Hematopoietic multipotent progenitor cell treated with erythropoietin and hydrocortisone succinate and interleukin-3 and kit ligand, for 6 days (in vitro differentiated cells): ENCODE measurements at regions not wholly inside any gene's neighbourhood (a gene's known extent, or its start where the extent isn't known, plus 50 kb on each side); places are given as distances from the start of the nearest gene placed in this dataset.
"Not testable (repeated sequence)": the region's sequence is repeated elsewhere in the genome, so short reads cannot be mapped to it uniquely, and the experiment has no call there.

ENCODE experiments used
- DNase-seq: peaks from one replicate; pipeline ENCODE4 v3.0.0-alpha.2; 2015

DNA sequence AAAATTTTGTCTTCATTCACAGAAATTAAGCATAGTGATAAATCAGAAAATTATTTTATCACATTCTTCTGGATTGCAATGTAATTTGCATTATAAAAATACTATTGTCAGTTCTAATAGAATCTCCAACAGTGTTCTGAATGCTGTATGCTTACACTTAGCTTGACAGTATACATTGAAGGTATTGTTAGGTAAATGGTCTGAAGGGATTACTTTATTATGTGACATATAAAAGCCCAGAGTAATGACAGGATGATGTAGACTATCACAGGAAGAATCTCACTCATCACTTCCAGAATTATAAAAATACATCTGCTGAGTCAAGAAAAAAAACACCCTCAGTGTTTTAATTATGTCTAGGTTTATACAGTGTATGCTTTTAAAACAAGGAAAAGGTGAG is 1532.5 kb upstream of the RAG2 start:
- DNase-seq, result no peak

DNA sequence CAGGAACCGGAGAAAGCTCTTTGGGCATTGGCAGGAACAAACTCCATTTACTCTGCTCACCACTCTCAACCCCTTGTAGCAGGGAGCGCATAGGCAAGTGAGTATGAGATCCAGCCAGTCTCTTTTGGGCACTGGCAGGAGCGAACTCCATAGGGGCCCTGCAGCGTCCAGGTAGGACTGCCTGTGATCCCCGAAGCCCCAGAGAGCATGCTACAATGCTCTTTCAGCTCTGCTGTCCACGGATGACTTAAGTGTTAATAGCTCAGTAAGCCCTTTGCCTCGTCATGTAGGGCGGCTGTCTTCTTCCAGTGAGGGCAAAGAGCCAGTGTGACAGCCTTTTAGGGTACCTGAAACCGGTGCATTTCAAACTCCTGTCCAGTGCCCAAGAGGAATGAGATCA is 1525.6 kb upstream of the RAG2 start:
- DNase-seq, result no peak

DNA sequence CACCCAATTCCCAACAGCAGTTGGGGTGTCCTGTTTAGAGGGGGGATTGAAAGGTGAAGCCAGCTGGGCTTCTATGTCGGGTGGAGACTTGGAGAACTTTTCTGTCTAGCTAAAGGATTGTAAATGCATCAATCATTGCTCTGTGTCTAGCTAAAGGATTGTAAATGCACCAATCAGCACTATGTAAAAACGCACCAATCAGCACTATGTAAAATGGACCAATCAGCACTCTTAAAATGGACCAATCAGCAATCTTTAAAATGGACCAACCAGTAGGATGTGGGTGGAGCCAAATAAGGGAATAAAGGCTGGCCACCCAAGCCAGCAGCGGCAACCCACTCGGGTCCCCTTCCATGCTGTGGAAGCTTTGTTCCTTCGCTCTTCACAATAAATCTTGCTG is 1518.6 kb upstream of the RAG2 start:
- DNase-seq, result not testable (repeated sequence)

DNA sequence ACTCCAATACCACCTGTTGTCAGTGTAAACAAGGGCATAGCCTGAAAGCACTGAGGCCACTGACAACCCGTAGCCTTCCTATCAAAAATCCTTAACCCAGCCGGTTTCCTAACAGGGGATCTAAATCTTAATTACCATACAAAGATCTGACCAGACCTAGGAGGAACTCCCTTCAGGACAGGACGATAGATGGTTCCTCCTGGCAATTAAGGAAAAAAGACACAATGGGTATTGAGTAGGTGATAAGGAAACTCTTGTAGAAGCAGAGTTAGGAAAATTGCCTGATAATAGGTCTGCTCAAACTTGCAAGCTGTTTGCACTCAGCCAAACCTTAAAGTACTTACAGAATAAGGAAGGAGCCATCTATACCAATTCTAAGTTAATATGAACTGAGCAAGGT is 1517.3 kb upstream of the RAG2 start:
- DNase-seq, result not testable (repeated sequence)

DNA sequence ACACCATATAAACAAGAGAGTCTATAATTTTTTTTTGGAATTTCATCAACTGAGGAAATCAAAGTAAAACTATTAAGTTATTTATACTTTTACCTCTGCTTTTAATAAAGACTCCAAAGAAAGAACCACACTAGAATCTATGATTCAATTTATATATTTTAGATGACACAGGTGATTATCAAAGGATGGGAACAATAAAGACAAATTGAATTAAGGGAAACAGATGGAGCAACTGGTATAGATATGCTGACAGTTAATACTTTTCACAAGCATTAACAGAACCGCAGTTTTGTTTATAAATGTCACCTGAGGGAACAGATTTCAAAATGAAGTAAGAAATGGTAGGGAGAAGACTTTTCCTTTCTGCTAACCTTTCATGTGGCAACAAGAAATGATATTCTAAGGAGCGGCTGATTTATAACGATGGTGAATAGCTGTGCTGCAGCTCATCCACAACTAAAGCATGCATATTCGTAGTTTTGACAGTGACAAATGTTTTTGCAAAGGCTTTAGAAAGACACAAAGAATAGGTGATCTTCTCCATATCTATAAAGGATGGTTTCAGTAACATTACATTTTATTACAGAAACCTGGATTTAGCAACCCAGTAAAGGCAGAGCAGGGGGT is 1502.9 kb upstream of the RAG2 start:
- DNase-seq, result no peak

DNA sequence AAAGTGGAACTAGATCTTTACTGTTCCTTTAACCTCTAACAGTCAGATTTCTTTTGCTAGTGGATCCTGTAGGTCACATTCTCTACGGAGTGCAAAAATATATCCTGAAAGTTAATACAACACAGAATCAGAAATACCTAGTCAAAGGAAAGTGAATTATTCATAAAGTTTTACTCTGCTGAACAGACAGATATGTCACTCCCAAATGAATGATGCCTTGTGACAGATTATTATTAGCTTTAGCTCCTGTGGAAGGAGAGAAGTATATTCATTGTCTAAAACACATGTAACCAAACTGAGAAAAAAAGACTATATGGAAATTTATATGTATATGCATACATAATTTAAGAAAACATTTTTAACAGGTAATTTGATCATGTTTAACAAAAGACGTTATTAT is 1497.2 kb upstream of the RAG2 start:
- DNase-seq, result no peak

DNA sequence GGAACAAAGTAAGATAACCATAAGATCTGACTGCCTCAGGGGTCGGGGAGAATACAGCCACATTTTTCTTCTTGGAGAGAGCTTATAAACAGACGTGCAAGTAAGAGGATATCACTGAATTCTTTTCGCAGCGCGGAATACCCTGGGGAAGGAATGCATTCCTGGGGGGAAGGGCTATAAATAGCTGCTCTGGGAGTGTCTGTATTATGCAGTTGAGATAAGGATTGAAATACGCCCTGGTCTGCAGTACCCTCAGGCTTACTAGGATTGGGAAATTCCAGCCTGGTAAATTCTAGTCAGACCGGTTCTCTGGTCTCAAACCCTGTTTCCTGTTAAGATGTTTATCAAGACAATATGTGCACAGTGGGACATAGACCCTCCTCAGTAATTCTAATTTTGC is 1491.7 kb upstream of the RAG2 start:
- no peak for DNase-seq

DNA sequence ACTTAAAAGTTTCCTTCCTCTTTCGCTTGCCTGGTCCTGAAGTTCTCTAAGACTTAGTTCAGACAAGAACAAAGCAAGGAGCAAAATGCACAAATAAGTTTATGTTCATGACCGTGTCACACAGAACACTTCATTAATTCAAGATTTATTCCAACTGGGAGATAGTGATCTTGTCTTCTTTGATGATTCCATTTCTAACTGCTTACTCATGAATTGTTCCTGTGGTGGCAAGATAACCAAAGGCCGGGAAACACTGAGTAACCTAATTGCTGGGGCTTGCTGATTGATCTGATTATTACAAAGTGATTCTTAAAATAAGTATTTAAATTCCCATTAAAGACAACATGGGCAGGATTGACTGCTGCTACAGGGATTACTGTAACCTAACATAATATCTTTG is 1462.9 kb upstream of the RAG2 start:
- peak; percentile 6 for DNase-seq

DNA sequence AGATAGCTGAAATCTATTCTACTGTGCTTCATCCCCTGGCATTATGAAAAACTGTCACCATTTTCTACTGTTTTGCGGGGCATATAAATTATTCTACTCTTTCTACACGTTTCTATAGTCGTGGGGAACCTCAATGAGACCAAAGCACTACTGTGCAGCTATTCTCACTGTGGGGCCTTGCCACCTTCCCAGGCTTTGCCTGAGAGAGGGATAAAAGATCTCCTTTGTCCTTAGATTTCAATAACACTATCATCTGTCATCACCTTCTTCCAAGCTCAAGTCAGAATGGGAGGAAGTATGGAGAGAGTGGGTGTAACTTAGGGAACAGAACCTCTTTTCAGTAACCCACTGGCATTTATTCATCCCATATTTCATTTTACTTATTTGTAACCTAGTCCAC is 1462.1 kb upstream of the RAG2 start:
- DNase-seq, result no peak

DNA sequence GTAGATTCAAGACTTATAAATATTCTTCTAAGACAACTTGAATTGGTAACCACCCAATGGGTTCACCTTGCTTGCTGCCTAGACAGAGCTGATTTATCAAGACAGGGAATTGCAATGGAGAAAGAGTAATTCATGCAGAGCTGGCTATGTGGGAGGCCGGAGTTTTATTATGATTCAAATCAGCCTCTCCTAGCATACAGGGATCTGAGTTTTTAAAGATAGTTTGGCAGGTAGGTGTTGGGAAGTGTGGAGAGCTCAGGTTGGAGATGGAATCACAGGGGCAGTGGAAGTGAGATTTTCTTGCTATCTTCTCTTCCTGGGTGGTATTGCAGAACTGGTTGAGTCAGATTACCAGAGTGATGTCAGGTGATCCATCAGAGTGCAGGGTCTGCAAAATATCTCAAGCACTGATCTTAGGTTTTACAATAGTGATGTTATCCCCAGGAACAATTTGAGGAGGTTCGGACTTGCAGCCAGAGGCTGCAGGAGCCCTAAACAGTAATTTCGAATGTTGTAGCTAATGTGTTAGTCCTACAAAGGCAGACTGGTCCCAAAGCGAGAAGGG is 1448.6 kb upstream of the RAG2 start:
- DNase-seq, result no peak

DNA sequence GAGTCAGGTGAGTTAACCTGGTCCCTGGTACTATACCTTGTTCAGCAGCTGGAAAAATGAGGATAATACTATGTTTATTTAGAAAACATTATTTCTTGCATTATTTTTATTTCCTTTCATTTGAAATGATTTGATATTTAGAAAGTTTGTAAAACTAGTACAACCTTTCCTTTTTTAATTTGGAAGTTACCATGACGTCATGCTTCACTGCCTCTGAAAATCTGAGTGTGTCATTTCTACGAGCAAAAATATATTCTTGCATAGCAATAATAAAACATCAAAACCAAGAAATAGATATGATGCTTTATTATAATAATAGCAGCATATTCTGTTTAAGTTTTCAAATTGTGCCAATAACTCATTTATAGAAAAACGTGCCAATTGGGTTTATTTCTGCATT is 1445.0 kb upstream of the RAG2 start:
- DNase-seq, result no peak

DNA sequence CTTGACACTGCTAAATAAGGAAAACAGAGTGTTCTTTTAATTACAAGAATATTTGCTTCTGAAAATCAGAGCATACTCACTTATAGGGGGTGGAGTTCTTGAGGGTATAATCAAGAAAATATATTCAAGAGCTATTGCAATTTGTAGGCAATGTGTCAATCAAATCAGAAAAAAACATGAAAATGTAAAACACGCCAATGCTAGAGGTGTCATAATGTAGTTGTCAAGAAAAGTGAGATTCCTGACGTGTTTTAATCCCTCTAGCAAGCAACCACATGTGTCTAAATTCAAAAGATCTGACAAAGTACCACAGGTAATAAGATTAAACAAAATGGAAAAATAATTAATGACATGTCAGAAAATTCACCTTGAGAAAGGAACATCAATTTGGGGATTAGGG is 1440.7 kb upstream of the RAG2 start:
- DNase-seq, result no peak

DNA sequence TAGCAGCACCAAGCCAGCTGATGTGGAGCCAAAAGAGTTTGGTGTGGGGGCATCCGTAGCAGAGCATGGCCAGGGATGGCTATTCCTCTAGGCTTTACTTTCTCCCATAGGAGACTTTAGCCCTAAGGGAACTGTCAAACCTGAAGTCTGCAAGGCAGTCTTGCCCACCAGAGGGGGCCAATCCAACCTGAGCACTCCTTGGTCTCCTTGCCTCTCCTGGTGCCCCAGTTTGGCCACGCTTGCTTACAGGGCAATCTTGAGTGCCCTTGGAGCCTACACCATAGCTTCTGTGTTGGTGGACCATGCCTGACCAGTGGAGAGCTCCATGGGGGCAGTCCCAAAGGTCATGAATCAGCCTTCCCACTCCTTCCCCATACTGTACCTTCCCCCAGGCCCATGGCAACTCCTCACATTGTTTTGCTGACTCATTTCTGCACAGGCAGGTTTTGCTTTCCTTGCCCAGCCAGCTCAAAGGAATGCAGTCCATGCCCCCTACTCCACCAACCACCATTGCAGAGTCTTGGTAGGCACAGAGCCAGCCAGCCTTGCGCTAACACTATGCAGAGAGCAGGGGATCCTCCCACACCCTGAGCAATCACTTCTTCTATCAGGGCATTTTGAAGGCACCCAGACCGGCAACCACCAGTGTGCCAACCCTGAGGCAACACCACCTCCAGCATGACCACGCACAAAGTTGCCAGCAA is 1421.2 kb upstream of the RAG2 start:
- no peak for DNase-seq

DNA sequence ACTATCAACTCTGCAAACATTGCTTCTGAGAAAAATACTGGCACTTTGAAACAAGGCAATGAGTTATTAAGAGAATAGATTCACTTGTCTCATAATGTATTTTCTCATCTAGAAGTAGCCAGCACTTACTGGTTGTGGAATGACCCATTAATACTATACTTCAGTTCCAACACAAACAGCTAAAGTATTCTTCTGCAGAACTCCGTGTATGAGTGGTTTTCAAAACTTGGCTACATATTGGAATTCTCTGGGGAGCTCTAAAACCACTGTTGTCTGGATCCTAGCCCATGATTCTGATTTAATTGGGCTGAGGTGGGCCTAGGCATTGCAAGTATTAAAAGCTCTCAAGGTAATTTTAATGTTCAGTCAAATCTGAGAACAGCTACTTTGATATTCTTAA is 1416.4 kb upstream of the RAG2 start:
- no peak for DNase-seq

DNA sequence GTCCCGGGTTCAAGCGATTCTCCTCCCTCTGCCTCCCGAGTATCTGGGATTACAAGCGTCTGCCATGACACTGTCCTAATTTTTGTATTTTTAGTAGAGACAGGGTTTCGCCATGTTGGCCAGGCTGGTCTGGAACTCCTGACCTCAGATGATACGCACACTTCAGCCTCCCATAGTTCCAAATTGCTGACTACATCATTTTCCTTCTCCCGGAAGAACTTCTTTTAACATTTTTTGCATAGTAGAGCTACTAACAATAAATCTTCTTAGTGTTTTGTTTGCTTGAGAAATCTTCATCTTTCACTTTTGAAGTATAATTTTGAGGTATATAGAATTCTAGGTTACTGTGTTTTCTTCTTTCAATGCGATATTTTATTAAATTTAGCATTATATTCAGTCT is 1415.1 kb upstream of the RAG2 start:
- no peak for DNase-seq

DNA sequence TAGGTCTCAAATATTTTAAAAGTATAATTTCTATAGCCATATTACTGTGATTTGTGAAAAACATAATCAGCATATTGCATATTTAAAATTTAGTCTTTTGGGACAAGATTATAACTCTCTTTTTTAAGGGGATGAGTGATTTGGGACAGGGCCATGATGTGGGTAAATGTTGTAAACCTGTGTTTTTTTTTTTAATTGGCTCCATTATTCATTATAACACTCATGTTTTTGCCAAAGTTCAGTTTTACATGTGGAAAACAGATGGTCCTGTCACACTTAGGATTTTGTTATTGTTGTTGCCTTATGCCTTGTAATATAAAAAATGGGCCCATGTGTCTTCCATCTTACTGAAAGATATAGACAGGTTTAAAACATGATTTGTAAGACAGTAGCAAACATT is 1413.5 kb upstream of the RAG2 start:
- no peak for DNase-seq

DNA sequence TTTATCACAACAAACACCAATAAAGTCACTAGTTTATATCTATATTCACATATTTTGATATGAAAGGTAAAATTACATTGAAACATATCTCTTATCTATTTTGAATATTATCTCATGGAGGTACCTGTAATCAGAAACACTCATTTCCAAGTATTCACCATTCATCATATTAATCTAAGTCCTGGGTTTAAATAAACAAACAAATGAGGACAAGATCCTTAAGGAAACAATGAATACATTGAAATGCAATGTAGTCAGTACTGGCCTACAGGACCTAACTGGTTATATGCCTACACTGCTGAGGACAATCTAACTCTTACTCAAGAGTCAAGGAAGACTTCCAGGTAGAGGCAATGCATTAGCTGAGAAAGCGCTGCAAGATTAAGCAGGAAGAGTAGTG is 1411.9 kb upstream of the RAG2 start:
- no peak for DNase-seq

DNA sequence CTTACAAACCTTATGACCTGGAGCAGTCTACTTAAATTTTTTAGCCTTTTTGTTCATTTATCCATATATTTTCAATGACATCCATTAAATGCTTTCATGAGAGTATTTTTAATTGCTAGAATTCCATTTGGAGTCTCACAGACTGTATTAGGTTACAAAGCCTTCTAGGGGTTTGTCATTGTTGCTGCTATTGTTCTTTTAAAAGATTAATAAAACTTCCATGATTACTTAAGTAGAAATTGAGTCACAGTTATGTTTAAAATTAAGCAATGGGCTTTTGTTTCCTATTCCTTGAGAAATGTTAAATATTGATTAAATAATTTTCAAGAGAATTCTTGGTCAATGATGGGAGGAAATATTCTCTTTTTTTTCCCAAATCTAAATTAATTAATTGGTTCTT is 1408.4 kb upstream of the RAG2 start:
- DNase-seq, result no peak

DNA sequence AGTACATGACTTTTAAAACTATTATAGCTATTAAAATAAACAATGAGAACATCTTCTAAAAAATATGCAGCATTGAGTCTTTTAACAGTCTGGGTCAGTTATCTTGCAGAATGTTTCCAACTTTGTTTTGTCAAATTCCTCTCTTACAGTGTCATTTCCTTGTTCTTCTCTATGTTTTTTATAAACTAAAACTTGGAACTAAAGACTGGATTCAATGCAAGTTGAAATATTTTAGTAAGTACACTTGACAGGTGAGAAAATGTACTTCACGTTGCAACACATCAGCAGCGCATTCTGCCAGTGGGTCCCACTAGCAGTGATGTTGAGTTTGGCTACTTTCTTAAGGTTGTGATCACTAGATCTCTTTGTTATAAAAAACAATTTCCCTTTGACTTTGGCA is 1407.6 kb upstream of the RAG2 start:
- no peak for DNase-seq

DNA sequence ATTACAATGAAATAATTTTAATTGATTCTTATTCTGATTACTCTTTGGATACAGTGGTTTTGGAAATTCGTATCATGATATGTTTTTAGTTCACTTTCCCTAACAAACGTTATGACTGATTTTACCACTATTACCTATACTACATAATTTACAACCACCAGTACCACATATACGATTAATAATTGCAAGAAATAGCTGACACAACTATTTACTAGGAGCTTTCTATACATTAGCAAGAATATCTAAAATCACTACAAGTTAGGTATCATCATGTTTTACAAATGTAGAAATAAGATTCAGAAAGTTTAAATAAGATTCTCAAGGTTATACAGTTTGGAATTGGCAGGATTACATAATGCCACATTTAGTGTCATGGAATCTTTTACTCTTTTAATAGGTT is 1401.1 kb upstream of the RAG2 start:
- DNase-seq, result no peak

DNA sequence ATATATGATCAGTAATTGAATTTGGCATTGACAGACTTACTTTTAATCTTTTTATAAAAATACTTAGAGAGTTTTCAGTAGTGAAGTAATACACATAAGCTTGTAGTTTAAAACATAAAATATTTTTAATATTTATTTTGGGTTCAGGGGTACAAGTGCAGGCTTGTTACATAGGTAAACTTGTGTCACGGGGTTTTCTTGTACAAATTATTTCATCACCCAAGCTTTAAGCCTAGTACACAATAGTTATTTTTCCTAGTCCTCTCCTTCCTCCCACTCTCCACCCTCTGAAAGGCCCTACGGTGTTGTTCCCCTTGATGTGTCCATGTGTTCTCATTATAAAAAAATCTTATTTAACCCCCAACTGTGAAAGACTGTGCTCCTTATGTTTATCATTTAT is 1397.8 kb upstream of the RAG2 start:
- DNase-seq, result no peak

DNA sequence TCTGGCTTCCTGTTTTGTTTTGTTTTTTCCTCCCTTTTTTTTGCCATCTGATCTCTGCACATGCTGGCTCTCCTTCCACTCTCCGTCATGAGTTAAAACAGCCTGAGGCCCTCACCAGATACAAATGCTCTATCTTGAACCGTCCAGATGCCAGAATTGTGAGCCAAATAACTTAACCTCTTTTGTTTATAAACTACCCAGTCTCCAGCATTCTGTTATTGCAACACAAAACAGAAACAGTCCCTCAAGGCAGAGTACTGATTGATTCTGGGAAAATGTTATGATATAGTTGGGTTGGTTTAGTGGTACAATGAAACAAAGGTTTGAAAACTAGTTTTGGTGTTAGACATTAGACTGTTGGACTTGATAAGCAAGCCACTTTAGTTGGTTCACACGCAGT is 1390.0 kb upstream of the RAG2 start:
- no peak for DNase-seq

DNA sequence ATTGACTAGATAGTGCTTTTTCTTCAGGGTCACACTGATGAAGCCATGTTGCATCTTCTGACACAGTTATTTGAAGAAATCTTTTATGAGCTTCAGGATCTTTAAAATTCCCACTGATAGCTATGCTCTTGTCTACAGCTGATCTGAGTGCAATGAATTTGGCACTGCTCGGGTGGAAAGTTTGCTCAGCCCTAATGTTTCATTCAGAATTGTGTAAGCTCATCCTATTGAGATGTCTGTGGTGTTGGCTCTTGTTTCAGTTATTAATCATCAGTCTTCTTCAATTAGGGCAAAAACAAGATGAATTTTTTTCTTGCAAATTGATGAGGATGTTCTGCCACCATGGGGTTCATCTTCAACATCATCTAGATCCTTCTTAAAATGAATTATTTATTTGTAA is 1387.0 kb upstream of the RAG2 start:
- no peak for DNase-seq

DNA sequence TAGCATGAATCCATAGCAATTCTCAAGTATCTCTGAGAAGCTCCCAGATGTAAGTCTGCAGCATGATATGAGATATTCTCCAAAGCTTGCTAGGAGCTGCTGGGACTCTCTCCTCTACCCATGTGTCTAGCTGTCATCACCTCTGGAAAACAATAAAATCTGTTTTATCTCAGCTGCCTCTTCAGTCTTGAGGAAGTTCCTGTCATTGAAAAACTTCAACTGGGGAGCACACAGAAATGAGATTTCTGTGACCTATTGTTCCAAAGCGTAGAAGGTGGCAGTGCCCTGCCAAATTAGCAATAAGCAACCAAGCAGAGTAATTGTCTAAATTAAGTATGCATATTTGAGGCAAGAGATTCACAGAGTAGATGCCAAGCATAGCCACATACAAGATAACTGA is 1380.6 kb upstream of the RAG2 start:
- DNase-seq, result no peak

DNA sequence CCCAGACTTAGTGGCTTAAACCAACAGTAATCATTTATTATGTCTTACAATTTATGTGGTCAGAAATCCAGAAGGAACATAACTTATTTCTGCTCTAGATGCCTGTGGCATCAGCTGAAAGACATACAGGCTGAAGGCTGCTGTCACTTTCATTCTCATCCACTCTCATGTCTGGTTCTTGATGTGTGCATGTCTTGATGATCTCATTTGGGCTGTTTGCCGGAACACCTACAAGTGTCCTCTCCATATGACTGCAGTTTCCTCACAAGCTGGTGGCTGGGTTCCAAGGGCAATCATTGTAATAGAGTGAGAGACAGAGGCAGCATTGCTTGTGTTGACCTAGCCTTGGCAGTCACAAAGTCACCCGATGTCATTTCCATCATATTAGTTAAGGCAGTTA is 1375.9 kb upstream of the RAG2 start:
- no peak for DNase-seq
